ENCODE measurements at regions not wholly inside any gene's neighbourhood (a gene's known extent, or its start where the extent isn't known, plus 50 kb on each side); places are given as distances from the start of the nearest gene placed in this dataset.

DNA sequence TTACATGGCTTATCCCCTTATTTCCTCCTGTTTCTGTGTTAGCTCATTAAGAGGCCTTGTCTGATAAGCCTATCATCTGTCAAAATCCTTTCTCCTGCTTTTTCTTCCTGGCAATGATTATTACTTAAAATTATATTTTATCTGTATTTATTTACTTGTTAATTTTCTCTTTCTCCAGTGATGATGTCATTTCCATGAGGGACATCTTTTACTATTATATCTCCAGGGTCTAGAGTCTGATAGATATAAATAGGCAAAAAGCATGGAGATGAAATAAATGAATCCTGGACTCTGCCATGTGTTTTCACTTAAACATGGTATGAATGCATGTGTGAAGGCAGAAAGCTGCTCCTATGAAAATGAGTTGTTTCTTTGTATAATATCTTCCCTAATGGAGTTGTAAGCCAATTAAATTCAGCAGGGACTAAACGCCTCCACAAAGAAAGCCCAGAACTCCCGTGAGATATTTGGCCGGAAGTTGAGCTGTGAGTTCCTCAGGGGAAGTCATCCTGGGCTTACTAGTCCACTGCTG, 375.2 kb downstream of the TUSC7 start:
- CTCF ChIA-PET: no interaction called here
- no peak for ATAC-seq (ENCODE audit: low read depth)
- Mint-ChIP-seq H3K36me3 (ENCODE audit: low read depth) (no peaks in the 10 kb centered on the region), H3K27ac (no peak overlapping the region), H3K9me3 (peaks cover 4% of the 10 kb centered on the region), H3K27me3 (no peaks in the 10 kb centered on the region), H3K4me1 (no peaks in the 10 kb centered on the region), H3K4me3 (no peak overlapping the region)
- POLR2A ChIA-PET: no interaction called here
- TF ChIP-seq, protein P1, sequence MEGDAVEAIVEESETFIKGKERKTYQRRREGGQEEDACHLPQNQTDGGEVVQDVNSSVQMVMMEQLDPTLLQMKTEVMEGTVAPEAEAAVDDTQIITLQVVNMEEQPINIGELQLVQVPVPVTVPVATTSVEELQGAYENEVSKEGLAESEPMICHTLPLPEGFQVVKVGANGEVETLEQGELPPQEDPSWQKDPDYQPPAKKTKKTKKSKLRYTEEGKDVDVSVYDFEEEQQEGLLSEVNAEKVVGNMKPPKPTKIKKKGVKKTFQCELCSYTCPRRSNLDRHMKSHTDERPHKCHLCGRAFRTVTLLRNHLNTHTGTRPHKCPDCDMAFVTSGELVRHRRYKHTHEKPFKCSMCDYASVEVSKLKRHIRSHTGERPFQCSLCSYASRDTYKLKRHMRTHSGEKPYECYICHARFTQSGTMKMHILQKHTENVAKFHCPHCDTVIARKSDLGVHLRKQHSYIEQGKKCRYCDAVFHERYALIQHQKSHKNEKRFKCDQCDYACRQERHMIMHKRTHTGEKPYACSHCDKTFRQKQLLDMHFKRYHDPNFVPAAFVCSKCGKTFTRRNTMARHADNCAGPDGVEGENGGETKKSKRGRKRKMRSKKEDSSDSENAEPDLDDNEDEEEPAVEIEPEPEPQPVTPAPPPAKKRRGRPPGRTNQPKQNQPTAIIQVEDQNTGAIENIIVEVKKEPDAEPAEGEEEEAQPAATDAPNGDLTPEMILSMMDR (IDR thresholded peaks at IDR 0.05): no peak
- DNase-seq: no peak
- intact Hi-C loops (cut with micrococcal nuclease): no loop called here

DNA sequence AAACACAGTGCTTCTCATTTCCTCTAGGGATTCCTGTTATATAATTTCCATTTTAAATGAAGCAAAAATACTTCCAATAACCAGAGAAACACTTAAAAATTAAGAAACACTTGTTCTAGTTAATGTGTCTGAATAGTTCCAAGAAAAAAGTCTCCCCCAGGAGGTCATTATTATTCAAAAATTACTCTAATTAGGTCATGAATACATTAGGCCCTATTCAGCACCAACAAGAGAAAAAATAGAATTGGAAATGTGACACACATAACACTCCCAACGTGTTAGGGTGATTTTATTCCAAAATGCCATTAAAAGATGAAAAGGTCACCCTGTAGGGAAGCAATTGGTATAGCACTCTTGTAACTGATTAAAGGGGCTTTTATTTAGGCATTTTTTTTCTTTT, 382.1 kb downstream of the TUSC7 start:
- ChIA-PET POLR2A (no interaction called here), CTCF (no interaction called here)
- DNase-seq (no peak), ATAC-seq (ENCODE audit: low read depth) (no peak)
- Mint-ChIP-seq H3K27ac (no peak overlapping the region), H3K27me3 (no peaks in the 10 kb centered on the region), H3K4me3 (no peak overlapping the region), H3K9me3 (peaks cover 4% of the 10 kb centered on the region), H3K4me1 (no peaks in the 10 kb centered on the region), H3K36me3 (ENCODE audit: low read depth) (no peaks in the 10 kb centered on the region)
- TF ChIP-seq, protein P1 (IDR thresholded peaks at IDR 0.05): no peak
- intact Hi-C loops (cut with micrococcal nuclease): no loop called here

DNA sequence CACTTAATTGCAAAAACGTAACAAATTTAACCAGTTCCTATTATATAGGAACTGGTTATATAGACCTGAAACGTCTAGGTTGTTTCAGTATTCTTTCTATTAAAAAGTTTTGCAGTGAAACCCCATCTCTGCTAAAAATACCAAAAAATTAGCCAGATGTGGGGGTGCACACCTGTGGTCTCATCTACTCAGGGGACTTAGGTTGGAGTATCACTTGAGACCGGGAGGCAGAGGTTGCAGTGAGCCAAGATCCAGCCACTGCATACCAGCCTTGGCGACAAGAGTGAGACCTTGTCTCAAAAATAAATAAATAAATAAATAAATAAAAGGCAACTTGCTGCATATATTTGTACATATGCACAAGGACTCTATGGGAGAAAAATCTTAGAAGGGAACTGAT, 387.0 kb downstream of the TUSC7 start:
- intact Hi-C loops (cut with micrococcal nuclease): no loop called here
- CTCF ChIA-PET: no interaction called here
- no peaks in the 10 kb centered on the region for H3K27me3 Mint-ChIP-seq

DNA sequence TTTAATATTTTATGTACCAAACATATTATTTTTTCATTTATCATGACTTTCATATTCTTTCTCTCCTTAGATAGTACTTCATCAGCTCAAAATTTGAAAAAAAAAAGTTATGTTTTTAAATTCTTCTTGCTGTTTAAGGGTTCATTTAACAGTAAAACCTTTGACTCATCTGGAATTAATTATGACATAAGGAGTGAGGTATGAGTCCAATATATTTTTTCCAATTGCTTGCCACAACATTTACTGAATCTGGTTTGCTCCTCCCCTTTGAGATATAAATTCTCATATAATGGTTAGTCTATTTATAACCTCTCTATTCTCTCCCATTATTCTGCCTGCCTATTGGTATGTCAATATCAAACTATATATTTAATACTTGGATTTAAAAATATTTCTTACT, 387.8 kb downstream of the TUSC7 start:
- no peaks in the 10 kb centered on the region for H3K4me1 Mint-ChIP-seq
- no peaks in the 10 kb centered on the region for H3K27me3 Mint-ChIP-seq
- no peaks in the 10 kb centered on the region for H3K9me3 Mint-ChIP-seq
- intact Hi-C loops (cut with micrococcal nuclease): no loop called here
- ATAC-seq (ENCODE audit: low read depth) (no peak), DNase-seq (no peak)
- ChIA-PET POLR2A (no interaction called here), CTCF (no interaction called here)
- no peak overlapping the region for H3K27ac Mint-ChIP-seq
- H3K36me3 Mint-ChIP-seq (ENCODE audit: low read depth): no peaks in the 10 kb centered on the region
- H3K4me3 Mint-ChIP-seq: no peak overlapping the region
- TF ChIP-seq, protein P1 (IDR thresholded peaks at IDR 0.05): no peak

More for the DNA sequence above, 387.0 kb downstream of the TUSC7 start:
- POLR2A ChIA-PET: no interaction called here
- ATAC-seq (ENCODE audit: low read depth) (no peak), DNase-seq (no peak)
- Mint-ChIP-seq H3K36me3 (ENCODE audit: low read depth) (no peaks in the 10 kb centered on the region), H3K27ac (no peak overlapping the region), H3K4me1 (no peaks in the 10 kb centered on the region), H3K4me3 (no peak overlapping the region), H3K9me3 (no peaks in the 10 kb centered on the region)
- TF ChIP-seq, protein P1 (IDR thresholded peaks at IDR 0.05): no peak

DNA sequence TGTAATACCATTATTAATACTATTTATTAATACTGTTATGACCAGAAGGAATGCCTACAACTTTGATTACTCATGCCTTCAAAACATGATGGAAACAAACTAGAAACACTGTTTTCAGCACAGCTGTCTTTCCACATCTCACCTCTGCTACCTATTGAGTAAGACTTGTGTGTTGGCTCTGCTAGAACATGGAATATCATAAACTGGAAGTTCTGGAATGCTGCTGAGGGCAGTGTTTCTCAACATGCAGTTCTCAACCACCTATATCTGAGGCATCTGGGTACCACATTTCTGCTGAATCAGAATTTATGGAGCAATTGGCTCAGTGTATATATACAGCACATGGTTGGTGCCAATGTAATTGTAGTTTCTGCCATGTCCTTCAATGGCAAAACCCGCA, 392.1 kb downstream of the TUSC7 start:
- H3K4me1 Mint-ChIP-seq: no peaks in the 10 kb centered on the region
- TF ChIP-seq, protein P1 (IDR thresholded peaks at IDR 0.05): no peak
- intact Hi-C loops (cut with micrococcal nuclease): no loop called here
- ATAC-seq (ENCODE audit: low read depth) (no peak), DNase-seq (no peak)
- H3K27me3 Mint-ChIP-seq: no peaks in the 10 kb centered on the region
- H3K36me3 Mint-ChIP-seq (ENCODE audit: low read depth): no peaks in the 10 kb centered on the region
- no peak overlapping the region for H3K27ac Mint-ChIP-seq
- POLR2A ChIA-PET: no interaction called here
- CTCF ChIA-PET: no interaction called here
- no peaks in the 10 kb centered on the region for H3K9me3 Mint-ChIP-seq
- no peak overlapping the region for H3K4me3 Mint-ChIP-seq
